SK-N-MC (cell line): ENCODE measurements at regions not wholly inside any gene's neighbourhood (a gene's known extent, or its start where the extent isn't known, plus 50 kb on each side); places are given as distances from the start of the nearest gene placed in this dataset.

ENCODE experiments used
- EZH2 ChIP-seq: fragments of 200-600 bp; sonication (generic); IDR thresholded peaks from one replicate; pipeline ENCODE4 v1.6.1; 2017; ENCODE audit warnings: antibody characterized with exemption
- FOXP2 ChIP-seq: optimal IDR thresholded peaks from 2 replicates; pipeline ENCODE3; 2011; ENCODE audit warnings: mild to moderate bottlenecking, moderate library complexity; ENCODE audit not compliant: insufficient read depth; ENCODE audit errors: extremely low read length, control extremely low read depth
- POLR2AphosphoS5 ChIP-seq: IDR thresholded peaks from 2 replicates; pipeline ENCODE4 v1.6.1; 2012; ENCODE audit warnings: mild to moderate bottlenecking, low read depth, low read length, borderline replicate concordance

GRCh38 chr2:66721776-66722175, 286.9 kb downstream of the MEIS1 start:
- TF ChIP-seq POLR2AphosphoS5: no peak
- no peak for TF ChIP-seq EZH2
- TF ChIP-seq FOXP2: no peak
